Dedifferentiated amniotic fluid mesenchymal stem cell (primary cell): ENCODE measurements at regions not wholly inside any gene's neighbourhood (a gene's known extent, or its start where the extent isn't known, plus 50 kb on each side); places are given as distances from the start of the nearest gene placed in this dataset.

Experiments
- DNase-seq: peaks from one replicate; pipeline ENCODE4 v3.0.0-alpha.2; 2016; ENCODE audit errors: extremely low spot score

- no peak for DNase-seq
Measured at GRCh38 chr2:145156199-145156598, 636.3 kb upstream of the ZEB2 start.

- DNase-seq: no peak
Measured at GRCh38 chr2:145155196-145155595, 635.3 kb upstream of the ZEB2 start.

- no peak for DNase-seq
Measured at GRCh38 chr2:145154731-145155130, 634.8 kb upstream of the ZEB2 start.

- DNase-seq: no peak
Measured at GRCh38 chr2:145146691-145147090, 626.8 kb upstream of the ZEB2 start.

GRCh38 chr2:145144131-145144728, 624.3 kb upstream of the ZEB2 start:
- DNase-seq: no peak

GRCh38 chr2:145141981-145142380, 622.1 kb upstream of the ZEB2 start:
- DNase-seq: no peak

- no peak for DNase-seq
Measured at GRCh38 chr2:145140658-145141057, 620.7 kb upstream of the ZEB2 start.

- no peak for DNase-seq
Measured at GRCh38 chr2:145138626-145139025, 618.7 kb upstream of the ZEB2 start.

GRCh38 chr2:145137901-145138300, 618.0 kb upstream of the ZEB2 start:
- no peak for DNase-seq

GRCh38 chr2:145137211-145137610, 617.3 kb upstream of the ZEB2 start:
- DNase-seq: no peak

GRCh38 chr2:145136702-145137101, 616.8 kb upstream of the ZEB2 start:
- DNase-seq: no peak

- DNase-seq: no peak
Measured at GRCh38 chr2:145126146-145126545, 606.2 kb upstream of the ZEB2 start.

- DNase-seq: no peak
Measured at GRCh38 chr2:145124085-145124484, 604.2 kb upstream of the ZEB2 start.

- no peak for DNase-seq
Measured at GRCh38 chr2:145123606-145124005, 603.7 kb upstream of the ZEB2 start.

- no peak for DNase-seq
Measured at GRCh38 chr2:145119225-145119624, 599.3 kb upstream of the ZEB2 start.

GRCh38 chr2:145116834-145117725, 597.2 kb upstream of the ZEB2 start:
- no peak for DNase-seq

GRCh38 chr2:145116056-145116455, 596.1 kb upstream of the ZEB2 start:
- no peak for DNase-seq

- no peak for DNase-seq
Measured at GRCh38 chr2:145114726-145115125, 594.8 kb upstream of the ZEB2 start.

GRCh38 chr2:145112467-145112866, 592.5 kb upstream of the ZEB2 start:
- DNase-seq: no peak

- no peak for DNase-seq
Measured at GRCh38 chr2:145110668-145111356, 590.9 kb upstream of the ZEB2 start.

GRCh38 chr2:145108959-145109710, 589.2 kb upstream of the ZEB2 start:
- DNase-seq: no peak

GRCh38 chr2:145108361-145108778, 588.5 kb upstream of the ZEB2 start:
- DNase-seq: no peak
